ENCODE measurements at regions not wholly inside any gene's neighbourhood (a gene's known extent, or its start where the extent isn't known, plus 50 kb on each side); places are given as distances from the start of the nearest gene placed in this dataset.

DNA sequence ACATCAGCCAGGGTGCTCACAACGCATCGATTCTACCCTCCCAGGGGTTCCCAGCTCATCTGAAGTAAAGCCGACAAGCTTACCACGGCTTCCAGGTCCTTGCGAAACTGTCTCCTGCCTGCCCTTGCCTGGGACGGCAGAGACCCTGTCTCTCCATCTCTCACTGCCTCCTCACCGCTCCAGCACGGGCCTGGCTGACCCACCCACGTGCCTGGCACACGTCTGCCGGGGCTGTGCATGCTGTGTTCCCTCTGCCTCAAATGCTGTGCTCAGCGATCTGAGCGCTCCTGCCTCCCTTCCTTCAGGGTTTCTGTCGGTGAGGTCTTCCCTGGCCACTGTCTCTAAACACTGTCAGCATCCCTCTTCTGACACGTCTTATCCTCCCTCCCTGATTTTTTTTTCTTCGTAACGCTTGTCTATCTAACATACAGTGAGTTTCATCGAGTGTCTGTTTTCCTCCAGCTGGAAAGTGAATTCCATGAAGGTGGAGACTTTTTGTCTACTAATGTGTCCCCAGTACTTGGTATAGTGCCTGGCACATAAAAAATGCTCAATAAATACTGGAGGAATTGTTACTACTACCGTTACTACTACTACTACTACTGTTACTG, 208.4 kb downstream of the IRF8 start:
- no peaks in the 10 kb centered on the region for H3K4me1 ChIP-seq (ENCODE audit: control insufficient read depth, extremely low read depth, insufficient read depth, low read length)
- no peak for DNase-seq (ENCODE audit: low read depth, low spot score)
- H3K9me1 ChIP-seq (ENCODE audit: control insufficient read depth, extremely low read depth, insufficient read depth, low read length), result no peaks in the 10 kb centered on the region
- H3K27me3 ChIP-seq (ENCODE audit: control insufficient read depth, extremely low read depth, insufficient read depth, low read length), result no peaks in the 10 kb centered on the region
- H3K79me2 ChIP-seq (ENCODE audit: control insufficient read depth, insufficient read depth, low read length), result no peaks in the 10 kb centered on the region
- H3K4me2 ChIP-seq (ENCODE audit: control insufficient read depth, extremely low read depth, insufficient read depth, low read depth, low read length), result no peak overlapping the region
- dilution Hi-C loops (cut with MboI; ENCODE audit: extremely low pct_ligation_motif_present, low sequenced_read_pairs), result no loop called here
- no peak overlapping the region for H3K4me3 ChIP-seq (ENCODE audit: control insufficient read depth in 2 of 3, extremely low read depth in 1 of 3, insufficient read depth in 2 of 3, low read depth in 1 of 3, low read length in 3 of 3)
- H3K36me3 ChIP-seq (ENCODE audit: control insufficient read depth in 2 of 2, extremely low read depth in 1 of 2, insufficient read depth in 2 of 2, low read length in 2 of 2), result no peaks in the 10 kb centered on the region
- no peak overlapping the region for H3K9ac ChIP-seq (ENCODE audit: control insufficient read depth, extremely low read depth, insufficient read depth, low read length)
- H3K9me3 ChIP-seq (ENCODE audit: control insufficient read depth, low read depth, low read length), result peaks cover 12% of the 10 kb centered on the region
- no peaks in the 10 kb centered on the region for H4K20me1 ChIP-seq (ENCODE audit: control insufficient read depth, extremely low read depth, insufficient read depth, low read length)
- no peak for TF ChIP-seq EZH2 (IDR thresholded peaks at IDR 0.05; ENCODE audit: low read length)
- TF ChIP-seq, protein P1, sequence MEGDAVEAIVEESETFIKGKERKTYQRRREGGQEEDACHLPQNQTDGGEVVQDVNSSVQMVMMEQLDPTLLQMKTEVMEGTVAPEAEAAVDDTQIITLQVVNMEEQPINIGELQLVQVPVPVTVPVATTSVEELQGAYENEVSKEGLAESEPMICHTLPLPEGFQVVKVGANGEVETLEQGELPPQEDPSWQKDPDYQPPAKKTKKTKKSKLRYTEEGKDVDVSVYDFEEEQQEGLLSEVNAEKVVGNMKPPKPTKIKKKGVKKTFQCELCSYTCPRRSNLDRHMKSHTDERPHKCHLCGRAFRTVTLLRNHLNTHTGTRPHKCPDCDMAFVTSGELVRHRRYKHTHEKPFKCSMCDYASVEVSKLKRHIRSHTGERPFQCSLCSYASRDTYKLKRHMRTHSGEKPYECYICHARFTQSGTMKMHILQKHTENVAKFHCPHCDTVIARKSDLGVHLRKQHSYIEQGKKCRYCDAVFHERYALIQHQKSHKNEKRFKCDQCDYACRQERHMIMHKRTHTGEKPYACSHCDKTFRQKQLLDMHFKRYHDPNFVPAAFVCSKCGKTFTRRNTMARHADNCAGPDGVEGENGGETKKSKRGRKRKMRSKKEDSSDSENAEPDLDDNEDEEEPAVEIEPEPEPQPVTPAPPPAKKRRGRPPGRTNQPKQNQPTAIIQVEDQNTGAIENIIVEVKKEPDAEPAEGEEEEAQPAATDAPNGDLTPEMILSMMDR (optimal IDR thresholded peaks at IDR 0.05 in 1 of 3, IDR thresholded peaks at IDR 0.05 in 1 of 3, conservative IDR thresholded peaks at IDR 0.05 in 1 of 3; ENCODE audit: extremely low read depth in 1 of 3, insufficient read depth in 2 of 3, low read length in 3 of 3), result no peak
- H2AFZ ChIP-seq (ENCODE audit: control insufficient read depth, low read length), result no peak overlapping the region
- FAIRE-seq, result no peak
- H3K27ac ChIP-seq (ENCODE audit: control insufficient read depth, insufficient read depth, low read length), result no peak overlapping the region

DNA sequence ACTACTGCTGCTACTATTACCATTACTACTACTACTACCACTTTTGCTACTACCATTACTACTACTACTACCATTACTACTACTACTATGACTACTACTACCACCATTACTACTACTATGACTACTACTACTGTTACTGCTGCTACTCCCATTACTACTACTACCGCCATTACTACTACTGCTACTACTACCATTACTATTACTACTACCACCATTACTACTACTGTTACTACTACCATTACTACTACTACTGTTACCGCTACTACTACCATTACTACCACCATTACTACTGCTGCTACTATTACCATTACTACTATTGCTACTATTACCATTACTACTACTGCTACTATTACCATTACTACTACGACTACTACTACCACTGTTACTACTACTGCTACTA, 209.1 kb downstream of the IRF8 start:
- Histone ChIP-seq H3K9ac (ENCODE audit: control insufficient read depth, extremely low read depth, insufficient read depth, low read length) (no peak overlapping the region), H3K4me3 (ENCODE audit: control insufficient read depth in 2 of 3, extremely low read depth in 1 of 3, insufficient read depth in 2 of 3, low read depth in 1 of 3, low read length in 3 of 3) (no peak overlapping the region), H3K9me1 (ENCODE audit: control insufficient read depth, extremely low read depth, insufficient read depth, low read length) (no peaks in the 10 kb centered on the region), H3K9me3 (ENCODE audit: control insufficient read depth, low read depth, low read length) (peaks cover 12% of the 10 kb centered on the region), H2AFZ (ENCODE audit: control insufficient read depth, low read length) (no peak overlapping the region), H3K27me3 (ENCODE audit: control insufficient read depth, extremely low read depth, insufficient read depth, low read length) (no peaks in the 10 kb centered on the region), H3K79me2 (ENCODE audit: control insufficient read depth, insufficient read depth, low read length) (no peaks in the 10 kb centered on the region), H4K20me1 (ENCODE audit: control insufficient read depth, extremely low read depth, insufficient read depth, low read length) (no peaks in the 10 kb centered on the region), H3K36me3 (ENCODE audit: control insufficient read depth in 2 of 2, extremely low read depth in 1 of 2, insufficient read depth in 2 of 2, low read length in 2 of 2) (no peaks in the 10 kb centered on the region), H3K4me1 (ENCODE audit: control insufficient read depth, extremely low read depth, insufficient read depth, low read length) (no peaks in the 10 kb centered on the region), H3K4me2 (ENCODE audit: control insufficient read depth, extremely low read depth, insufficient read depth, low read depth, low read length) (no peak overlapping the region), H3K27ac (ENCODE audit: control insufficient read depth, insufficient read depth, low read length) (no peak overlapping the region)
- dilution Hi-C loops (cut with MboI; ENCODE audit: extremely low pct_ligation_motif_present, low sequenced_read_pairs), result no loop called here
- TF ChIP-seq EZH2 (IDR thresholded peaks at IDR 0.05; ENCODE audit: low read length), result no peak
- TF ChIP-seq, protein P1 (optimal IDR thresholded peaks at IDR 0.05 in 1 of 3, IDR thresholded peaks at IDR 0.05 in 1 of 3, conservative IDR thresholded peaks at IDR 0.05 in 1 of 3; ENCODE audit: extremely low read depth in 1 of 3, insufficient read depth in 2 of 3, low read length in 3 of 3), result no peak
- DNase-seq (ENCODE audit: low read depth, low spot score) (no peak), FAIRE-seq (no peak)

Measured in keratinocyte (primary cell).